ENCODE measurements at regions not wholly inside any gene's neighbourhood (a gene's known extent, or its start where the extent isn't known, plus 50 kb on each side); places are given as distances from the start of the nearest gene placed in this dataset.

DNA sequence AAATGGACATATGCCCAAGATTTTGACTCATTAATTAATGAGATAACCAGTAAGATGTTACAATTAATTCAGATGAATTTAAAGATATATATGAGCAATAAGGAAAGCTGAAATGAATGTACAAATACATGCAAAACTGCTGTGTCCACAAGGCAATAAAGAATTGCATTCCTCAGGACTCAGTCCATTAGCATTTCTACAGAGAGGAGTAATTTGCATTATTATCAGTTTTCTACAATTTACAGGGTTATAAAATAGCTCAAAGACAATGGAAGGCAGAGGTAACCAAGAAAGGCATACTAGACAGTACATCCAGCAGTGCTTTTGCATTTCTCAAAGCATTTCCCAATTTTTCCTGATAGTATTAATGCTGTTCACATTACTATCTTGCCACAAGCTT lies 377.1 kb upstream of the GOLIM4 start:
- peaks cover 8% of the 10 kb centered on the region for H3K4me1 ChIP-seq (ENCODE audit: control insufficient read depth, low read depth, low read length)
- H3K27ac ChIP-seq (ENCODE audit: low read length), result no peak overlapping the region
- H3K4me3 ChIP-seq (ENCODE audit: low read length), result no peak overlapping the region
- H3K9ac ChIP-seq (ENCODE audit: low read length), result no peak overlapping the region
- no peaks in the 10 kb centered on the region for H3K27me3 ChIP-seq (ENCODE audit: control insufficient read depth, insufficient read depth, low read length)
- no peaks in the 10 kb centered on the region for H3K9me3 ChIP-seq (ENCODE audit: control insufficient read depth, low read depth, low read length)
- H3K36me3 ChIP-seq (ENCODE audit: control insufficient read depth, low read depth, low read length), result no peaks in the 10 kb centered on the region

DNA sequence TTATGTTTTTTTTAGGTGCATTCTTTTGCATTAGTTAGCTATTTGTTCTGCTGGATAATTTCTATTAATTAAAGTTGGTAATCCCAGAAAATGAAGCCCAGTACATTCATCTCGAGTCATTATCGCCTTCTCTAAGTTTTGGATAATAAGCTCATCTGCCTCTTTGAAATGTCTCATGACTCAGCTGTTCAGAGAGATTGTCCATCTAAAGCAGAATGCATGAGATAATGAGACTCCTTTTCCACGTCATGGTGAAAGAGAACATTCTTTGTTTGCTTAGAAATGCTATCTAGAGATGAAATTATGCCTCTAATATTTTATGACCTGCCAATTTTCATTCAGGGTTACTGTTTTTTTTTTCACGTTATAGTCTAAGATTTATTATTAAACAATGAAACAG lies 374.7 kb upstream of the GOLIM4 start:
- Histone ChIP-seq H3K4me1 (ENCODE audit: control insufficient read depth, low read depth, low read length) (peaks cover 8% of the 10 kb centered on the region), H3K9ac (ENCODE audit: low read length) (no peak overlapping the region), H3K27me3 (ENCODE audit: control insufficient read depth, insufficient read depth, low read length) (no peaks in the 10 kb centered on the region), H3K36me3 (ENCODE audit: control insufficient read depth, low read depth, low read length) (no peaks in the 10 kb centered on the region), H3K9me3 (ENCODE audit: control insufficient read depth, low read depth, low read length) (no peaks in the 10 kb centered on the region), H3K27ac (ENCODE audit: low read length) (no peak overlapping the region), H3K4me3 (ENCODE audit: low read length) (no peak overlapping the region)

DNA sequence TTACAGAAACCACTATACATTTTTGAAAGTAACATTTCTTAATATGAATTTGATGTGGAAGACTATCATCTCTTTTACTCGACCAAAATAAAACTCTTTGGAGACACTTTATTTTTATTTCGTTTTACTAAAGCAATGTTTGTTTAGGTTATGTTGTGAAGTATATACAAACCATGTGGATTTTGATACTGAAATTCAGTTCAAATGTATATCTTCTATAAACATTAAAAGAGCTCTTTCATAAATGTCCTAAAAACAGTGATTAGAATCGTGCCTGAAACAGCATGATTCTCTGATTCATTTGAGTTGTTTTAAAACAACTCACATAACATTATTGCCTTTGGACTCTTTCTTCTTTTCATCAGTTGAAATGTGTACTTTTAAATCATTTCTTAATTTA lies 373.7 kb upstream of the GOLIM4 start:
- Histone ChIP-seq H3K4me3 (ENCODE audit: low read length) (no peak overlapping the region), H3K9me3 (ENCODE audit: control insufficient read depth, low read depth, low read length) (no peaks in the 10 kb centered on the region), H3K36me3 (ENCODE audit: control insufficient read depth, low read depth, low read length) (no peaks in the 10 kb centered on the region), H3K27ac (ENCODE audit: low read length) (no peak overlapping the region), H3K27me3 (ENCODE audit: control insufficient read depth, insufficient read depth, low read length) (no peaks in the 10 kb centered on the region), H3K4me1 (ENCODE audit: control insufficient read depth, low read depth, low read length) (peaks cover 12% of the 10 kb centered on the region), H3K9ac (ENCODE audit: low read length) (no peak overlapping the region)

DNA sequence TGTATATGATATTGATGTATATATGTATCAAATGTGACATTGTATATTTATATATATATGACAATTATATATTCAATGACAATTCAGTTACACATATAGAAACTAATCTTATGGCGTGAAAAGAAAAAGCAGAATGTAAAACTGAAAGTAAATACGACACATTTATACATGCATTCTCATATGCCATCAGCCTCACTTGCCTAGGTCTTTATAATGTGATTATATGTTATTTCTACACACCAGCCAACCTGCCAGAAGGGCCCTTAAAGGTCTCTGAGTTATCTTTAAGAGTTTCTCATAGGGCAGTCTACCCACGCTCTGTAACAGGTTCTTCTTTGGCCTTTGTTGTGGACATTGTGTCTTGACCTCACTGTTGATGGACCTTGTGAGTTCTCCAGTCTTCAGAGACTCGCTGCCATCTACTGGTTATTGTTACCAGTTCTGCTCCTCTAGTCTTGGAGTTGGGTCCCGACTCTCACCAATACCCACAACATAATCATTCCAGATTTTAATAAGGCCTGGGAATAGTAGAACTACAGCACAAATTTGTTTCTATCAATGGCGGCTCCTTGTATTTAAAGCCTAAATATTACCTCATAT lies 371.5 kb upstream of the GOLIM4 start:
- H3K9me3 ChIP-seq (ENCODE audit: control insufficient read depth, low read depth, low read length), result no peaks in the 10 kb centered on the region
- no peak overlapping the region for H3K4me3 ChIP-seq (ENCODE audit: low read length)
- no peaks in the 10 kb centered on the region for H3K36me3 ChIP-seq (ENCODE audit: control insufficient read depth, low read depth, low read length)
- H3K9ac ChIP-seq (ENCODE audit: low read length), result no peak overlapping the region
- no peak overlapping the region for H3K27ac ChIP-seq (ENCODE audit: low read length)
- H3K27me3 ChIP-seq (ENCODE audit: control insufficient read depth, insufficient read depth, low read length), result no peaks in the 10 kb centered on the region
- peaks cover 5% of the 10 kb centered on the region for H3K4me1 ChIP-seq (ENCODE audit: control insufficient read depth, low read depth, low read length)

DNA sequence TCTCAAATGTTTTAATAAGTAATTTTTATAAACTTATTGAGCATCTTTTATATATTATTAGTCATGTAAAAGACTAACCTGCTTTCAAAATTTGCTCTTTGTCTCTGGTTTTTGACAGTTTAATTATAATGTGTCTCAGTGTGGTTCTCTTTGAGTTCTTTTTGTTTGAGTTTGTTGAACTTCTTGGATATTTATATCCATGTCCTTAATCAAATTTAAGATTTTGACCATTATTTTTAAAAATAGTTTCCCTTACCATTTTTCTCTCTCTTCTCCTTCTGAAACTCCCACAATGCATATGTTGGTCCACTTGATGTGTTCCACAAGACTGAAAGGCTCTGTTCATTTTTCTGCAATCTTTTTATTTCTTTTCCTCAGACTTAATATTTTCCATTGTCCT lies 366.1 kb upstream of the GOLIM4 start:
- H3K4me3 ChIP-seq (ENCODE audit: low read length), result no peak overlapping the region
- H3K36me3 ChIP-seq (ENCODE audit: control insufficient read depth, low read depth, low read length), result no peaks in the 10 kb centered on the region
- H3K27me3 ChIP-seq (ENCODE audit: control insufficient read depth, insufficient read depth, low read length), result no peaks in the 10 kb centered on the region
- no peak overlapping the region for H3K9ac ChIP-seq (ENCODE audit: low read length)
- no peaks in the 10 kb centered on the region for H3K9me3 ChIP-seq (ENCODE audit: control insufficient read depth, low read depth, low read length)
- H3K4me1 ChIP-seq (ENCODE audit: control insufficient read depth, low read depth, low read length), result peaks cover 5% of the 10 kb centered on the region
- no peak overlapping the region for H3K27ac ChIP-seq (ENCODE audit: low read length)

DNA sequence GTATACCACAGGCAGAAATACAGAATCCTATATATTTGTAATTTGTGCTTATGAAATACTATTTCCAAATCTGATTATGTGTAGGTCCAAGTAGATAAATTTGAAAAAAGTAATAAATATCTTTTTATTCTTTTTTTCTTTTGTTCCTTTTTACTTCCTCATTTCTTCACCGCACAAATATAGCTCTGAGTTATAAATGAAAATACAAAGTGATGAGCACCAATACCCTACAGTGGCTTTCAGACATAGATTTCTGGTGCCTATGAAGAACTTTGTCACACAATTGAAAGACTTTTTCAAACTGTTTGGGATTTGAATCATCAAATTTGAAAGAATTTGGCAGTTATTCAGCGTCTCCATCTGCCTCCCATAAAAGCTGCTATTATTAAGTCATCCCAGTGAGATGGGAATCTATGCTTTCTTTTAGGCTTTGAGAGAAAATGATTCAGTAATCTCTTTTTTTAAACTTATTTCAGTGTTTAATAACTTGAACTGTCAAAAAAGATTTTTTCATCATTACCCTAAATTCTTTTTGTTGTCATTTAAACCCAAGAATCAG lies 363.6 kb upstream of the GOLIM4 start:
- no peaks in the 10 kb centered on the region for H3K4me1 ChIP-seq (ENCODE audit: control insufficient read depth, low read depth, low read length)
- no peaks in the 10 kb centered on the region for H3K27me3 ChIP-seq (ENCODE audit: control insufficient read depth, insufficient read depth, low read length)
- no peak overlapping the region for H3K9ac ChIP-seq (ENCODE audit: low read length)
- H3K36me3 ChIP-seq (ENCODE audit: control insufficient read depth, low read depth, low read length), result no peaks in the 10 kb centered on the region
- no peak overlapping the region for H3K4me3 ChIP-seq (ENCODE audit: low read length)
- H3K27ac ChIP-seq (ENCODE audit: low read length), result no peak overlapping the region
- no peaks in the 10 kb centered on the region for H3K9me3 ChIP-seq (ENCODE audit: control insufficient read depth, low read depth, low read length)

DNA sequence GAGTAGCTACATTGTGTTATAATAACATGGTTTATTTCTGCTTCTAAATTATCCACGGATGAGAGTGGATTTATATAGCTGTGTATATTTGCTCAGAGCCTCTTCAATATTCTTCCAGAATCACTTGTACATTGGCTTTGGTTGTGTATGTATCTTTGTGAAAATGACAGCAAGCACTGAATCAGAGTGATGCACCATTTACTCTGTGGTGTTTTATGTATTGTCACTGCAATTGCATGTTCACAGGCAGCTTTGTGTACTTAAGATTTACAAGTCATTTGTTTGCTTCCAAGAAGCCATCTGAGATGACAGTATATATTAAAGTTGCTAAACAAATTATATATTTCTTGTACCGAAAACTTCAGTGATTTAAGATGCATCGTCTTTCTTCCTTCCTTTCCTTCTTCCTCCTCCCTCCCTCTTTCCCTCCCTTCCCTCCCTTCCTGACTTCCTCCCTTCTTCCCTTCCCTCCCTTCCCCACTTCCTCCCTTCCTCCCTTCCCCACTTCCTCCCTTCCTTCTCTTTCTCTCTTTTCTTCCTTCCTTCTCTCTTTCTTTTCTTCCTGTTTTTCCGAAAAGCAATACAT lies 362.3 kb upstream of the GOLIM4 start:
- no peaks in the 10 kb centered on the region for H3K4me1 ChIP-seq (ENCODE audit: control insufficient read depth, low read depth, low read length)
- H3K4me3 ChIP-seq (ENCODE audit: low read length), result no peak overlapping the region
- H3K9ac ChIP-seq (ENCODE audit: low read length), result no peak overlapping the region
- H3K36me3 ChIP-seq (ENCODE audit: control insufficient read depth, low read depth, low read length), result no peaks in the 10 kb centered on the region
- no peaks in the 10 kb centered on the region for H3K27me3 ChIP-seq (ENCODE audit: control insufficient read depth, insufficient read depth, low read length)
- H3K27ac ChIP-seq (ENCODE audit: low read length), result no peak overlapping the region
- H3K9me3 ChIP-seq (ENCODE audit: control insufficient read depth, low read depth, low read length), result no peaks in the 10 kb centered on the region

DNA sequence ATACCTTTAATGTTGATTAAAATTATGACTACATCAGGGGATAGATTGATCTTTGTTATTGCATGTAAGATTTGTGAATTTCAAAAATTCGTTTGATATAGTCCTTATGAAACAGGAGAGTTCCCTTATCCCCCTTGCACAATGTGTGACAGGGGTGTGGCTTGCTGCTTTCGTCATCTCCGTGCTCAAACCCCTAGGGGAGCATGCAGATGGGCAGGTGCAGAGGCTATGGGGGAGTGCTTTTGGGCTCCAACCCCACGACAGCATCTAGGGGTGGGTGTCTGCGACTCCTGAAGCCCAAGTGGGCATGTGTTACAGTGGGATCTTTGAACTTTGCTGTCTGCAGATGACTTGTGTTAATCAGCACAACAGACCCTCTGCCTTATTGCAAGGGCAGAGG lies 360.1 kb upstream of the GOLIM4 start:
- Histone ChIP-seq H3K4me1 (ENCODE audit: control insufficient read depth, low read depth, low read length) (no peaks in the 10 kb centered on the region), H3K4me3 (ENCODE audit: low read length) (no peak overlapping the region), H3K27ac (ENCODE audit: low read length) (no peak overlapping the region), H3K9ac (ENCODE audit: low read length) (no peak overlapping the region), H3K36me3 (ENCODE audit: control insufficient read depth, low read depth, low read length) (no peaks in the 10 kb centered on the region), H3K9me3 (ENCODE audit: control insufficient read depth, low read depth, low read length) (no peaks in the 10 kb centered on the region), H3K27me3 (ENCODE audit: control insufficient read depth, insufficient read depth, low read length) (no peaks in the 10 kb centered on the region)

DNA sequence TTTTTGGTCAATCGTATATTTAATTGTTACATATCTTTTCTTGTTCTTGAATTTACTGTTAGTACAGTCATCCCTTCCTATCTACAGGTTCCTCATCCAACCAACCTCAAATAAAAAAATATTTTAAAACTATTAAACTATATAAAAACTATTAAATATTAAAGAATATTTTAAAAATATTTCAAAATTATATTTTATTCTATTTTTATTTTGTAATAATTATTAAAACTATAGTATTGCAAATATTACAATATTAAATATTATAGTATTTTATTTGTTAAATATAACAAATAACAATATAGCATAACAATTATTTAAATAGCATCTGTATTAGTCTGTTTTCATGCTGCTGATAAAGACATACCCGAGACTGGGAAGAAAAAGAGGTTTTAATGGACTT lies 357.9 kb upstream of the GOLIM4 start:
- H3K4me1 ChIP-seq (ENCODE audit: control insufficient read depth, low read depth, low read length), result no peaks in the 10 kb centered on the region
- H3K4me3 ChIP-seq (ENCODE audit: low read length), result no peak overlapping the region
- H3K36me3 ChIP-seq (ENCODE audit: control insufficient read depth, low read depth, low read length), result no peaks in the 10 kb centered on the region
- no peak overlapping the region for H3K27ac ChIP-seq (ENCODE audit: low read length)
- H3K27me3 ChIP-seq (ENCODE audit: control insufficient read depth, insufficient read depth, low read length), result no peaks in the 10 kb centered on the region
- H3K9me3 ChIP-seq (ENCODE audit: control insufficient read depth, low read depth, low read length), result no peaks in the 10 kb centered on the region
- H3K9ac ChIP-seq (ENCODE audit: low read length), result no peak overlapping the region

DNA sequence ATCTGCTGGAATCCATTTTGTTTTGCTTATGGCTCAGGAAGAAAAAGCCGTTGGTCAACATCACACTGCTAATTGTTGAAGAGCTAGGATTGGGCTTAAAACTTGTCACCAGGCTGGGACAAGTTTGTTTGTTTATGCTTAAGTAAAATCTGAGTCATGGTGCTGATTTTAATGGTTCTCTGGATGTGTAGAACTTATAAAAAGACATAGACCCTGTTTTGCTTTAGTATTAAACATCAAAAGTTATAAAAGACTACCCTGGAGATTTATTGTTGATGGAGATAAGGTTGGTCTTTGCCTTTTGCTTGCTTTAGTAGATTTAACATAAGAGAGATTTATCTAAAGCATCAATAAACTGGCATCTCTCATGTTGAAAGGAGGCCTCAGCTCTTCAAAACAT lies 348.2 kb upstream of the GOLIM4 start:
- H3K27ac ChIP-seq (ENCODE audit: low read length), result no peak overlapping the region
- H3K36me3 ChIP-seq (ENCODE audit: control insufficient read depth, low read depth, low read length), result no peaks in the 10 kb centered on the region
- H3K9me3 ChIP-seq (ENCODE audit: control insufficient read depth, low read depth, low read length), result no peaks in the 10 kb centered on the region
- H3K9ac ChIP-seq (ENCODE audit: low read length), result no peak overlapping the region
- no peaks in the 10 kb centered on the region for H3K27me3 ChIP-seq (ENCODE audit: control insufficient read depth, insufficient read depth, low read length)
- H3K4me1 ChIP-seq (ENCODE audit: control insufficient read depth, low read depth, low read length), result peaks cover 8% of the 10 kb centered on the region
- no peak overlapping the region for H3K4me3 ChIP-seq (ENCODE audit: low read length)

DNA sequence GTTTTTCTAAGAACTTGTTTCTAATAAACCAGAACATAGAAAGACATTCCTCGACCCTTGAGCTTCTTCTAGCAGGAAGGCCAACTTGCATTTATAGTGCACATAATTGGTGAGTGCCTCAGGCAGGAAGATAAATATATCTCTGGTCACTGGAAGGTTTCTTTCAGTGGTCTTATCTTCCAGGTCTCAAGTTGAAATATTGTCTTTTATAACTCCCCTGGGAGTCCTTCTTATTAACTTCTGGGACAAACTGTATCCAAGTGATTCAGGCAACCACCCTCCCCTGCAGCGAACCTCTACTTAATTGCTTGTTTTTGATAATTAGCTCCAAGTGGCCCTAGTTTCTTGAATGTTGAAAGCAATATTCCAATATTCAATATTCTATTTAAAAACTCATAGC lies 346.8 kb upstream of the GOLIM4 start:
- Histone ChIP-seq H3K9me3 (ENCODE audit: control insufficient read depth, low read depth, low read length) (no peaks in the 10 kb centered on the region), H3K27ac (ENCODE audit: low read length) (no peak overlapping the region), H3K9ac (ENCODE audit: low read length) (no peak overlapping the region), H3K4me1 (ENCODE audit: control insufficient read depth, low read depth, low read length) (peaks cover 8% of the 10 kb centered on the region), H3K27me3 (ENCODE audit: control insufficient read depth, insufficient read depth, low read length) (no peaks in the 10 kb centered on the region), H3K36me3 (ENCODE audit: control insufficient read depth, low read depth, low read length) (no peaks in the 10 kb centered on the region), H3K4me3 (ENCODE audit: low read length) (no peak overlapping the region)

DNA sequence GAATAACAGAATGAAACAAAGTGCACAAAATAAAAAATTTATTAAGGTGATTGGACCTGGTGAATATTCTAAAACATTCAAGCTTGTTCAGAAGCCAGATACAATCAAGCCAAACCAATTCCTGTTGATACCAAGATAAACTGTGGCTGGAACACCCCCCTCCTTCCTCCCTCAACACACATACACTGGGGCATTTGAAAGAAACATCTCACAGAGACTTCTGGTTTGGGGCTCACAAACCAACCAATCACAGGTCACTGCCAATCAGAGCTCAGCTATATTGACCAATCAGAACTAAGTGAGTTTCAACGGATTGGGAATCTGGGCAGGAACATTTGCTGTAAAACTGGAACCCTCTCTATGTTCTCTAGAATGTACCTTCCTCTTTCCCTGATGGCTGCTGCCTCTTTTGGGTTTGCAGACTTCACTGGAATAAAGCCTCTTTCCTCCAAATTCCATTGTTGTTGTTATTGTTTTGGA lies 340.6 kb upstream of the GOLIM4 start:
- Histone ChIP-seq H3K9ac (ENCODE audit: low read length) (no peak overlapping the region), H3K27ac (ENCODE audit: low read length) (no peak overlapping the region), H3K27me3 (ENCODE audit: control insufficient read depth, insufficient read depth, low read length) (no peaks in the 10 kb centered on the region), H3K36me3 (ENCODE audit: control insufficient read depth, low read depth, low read length) (no peaks in the 10 kb centered on the region), H3K9me3 (ENCODE audit: control insufficient read depth, low read depth, low read length) (no peaks in the 10 kb centered on the region), H3K4me1 (ENCODE audit: control insufficient read depth, low read depth, low read length) (no peaks in the 10 kb centered on the region), H3K4me3 (ENCODE audit: low read length) (no peak overlapping the region)

Measured in iPS-18a (cell line).